ENCODE measurements at regions not wholly inside any gene's neighbourhood (a gene's known extent, or its start where the extent isn't known, plus 50 kb on each side); places are given as distances from the start of the nearest gene placed in this dataset.
"Not testable (repeated sequence)": the region's sequence is repeated elsewhere in the genome, so short reads cannot be mapped to it uniquely, and the experiment has no call there.

GRCh38 chr13:34175551-34175950, 357.6 kb downstream of the RFC3 start:
- Histone ChIP-seq H3K79me2 (ENCODE audit: low read length) (no peaks in the 10 kb centered on the region), H4K20me1 (ENCODE audit: insufficient read depth, low read length) (no peaks in the 10 kb centered on the region), H2AFZ (ENCODE audit: low read depth, low read length) (no peak overlapping the region), H3K4me3 (ENCODE audit: low read length) (no peak overlapping the region), H3K4me2 (ENCODE audit: low read length) (no peak overlapping the region), H3K4me1 (ENCODE audit: low read length) (no peaks in the 10 kb centered on the region), H3K9me3 (ENCODE audit: insufficient read depth, low read length) (no peaks in the 10 kb centered on the region), H3K36me3 (replicated peaks; ENCODE audit: low read depth, low read length) (no peaks in the 10 kb centered on the region), H3K27me3 (ENCODE audit: low read depth, low read length) (no peaks in the 10 kb centered on the region), H3K27ac (ENCODE audit: low read length) (no peak overlapping the region), H3K9ac (ENCODE audit: low read length) (no peak overlapping the region)
- TF ChIP-seq CTCF (IDR thresholded peaks at IDR 0.05; ENCODE audit: low read depth, low read length) (no peak), EZH2phosphoT487 (IDR thresholded peaks at IDR 0.05; ENCODE audit: low read depth) (no peak)

DNA sequence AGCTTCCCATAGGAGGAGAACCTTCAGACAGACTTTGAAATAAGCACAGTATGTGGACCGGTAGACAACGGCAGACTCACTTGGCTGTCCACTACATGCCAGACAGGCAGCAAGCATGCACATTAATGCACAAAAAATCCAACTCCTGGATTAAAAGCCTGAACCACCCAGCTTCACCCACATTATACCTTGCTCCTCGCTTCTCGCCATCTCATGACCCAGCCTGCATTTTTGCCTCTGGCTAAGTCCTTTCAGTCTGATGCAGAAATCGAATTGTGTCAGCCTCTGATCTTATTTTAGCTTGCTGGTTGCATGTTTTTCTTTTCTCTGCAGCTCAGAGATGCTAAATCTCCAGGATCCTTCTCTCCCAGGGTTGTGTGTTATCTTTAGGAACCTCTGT, 358.7 kb downstream of the RFC3 start:
- TF ChIP-seq CTCF (IDR thresholded peaks at IDR 0.05; ENCODE audit: low read depth, low read length) (no peak), EZH2phosphoT487 (IDR thresholded peaks at IDR 0.05; ENCODE audit: low read depth) (no peak)
- Histone ChIP-seq H3K9me3 (ENCODE audit: insufficient read depth, low read length) (no peaks in the 10 kb centered on the region), H3K4me1 (ENCODE audit: low read length) (no peaks in the 10 kb centered on the region)

DNA sequence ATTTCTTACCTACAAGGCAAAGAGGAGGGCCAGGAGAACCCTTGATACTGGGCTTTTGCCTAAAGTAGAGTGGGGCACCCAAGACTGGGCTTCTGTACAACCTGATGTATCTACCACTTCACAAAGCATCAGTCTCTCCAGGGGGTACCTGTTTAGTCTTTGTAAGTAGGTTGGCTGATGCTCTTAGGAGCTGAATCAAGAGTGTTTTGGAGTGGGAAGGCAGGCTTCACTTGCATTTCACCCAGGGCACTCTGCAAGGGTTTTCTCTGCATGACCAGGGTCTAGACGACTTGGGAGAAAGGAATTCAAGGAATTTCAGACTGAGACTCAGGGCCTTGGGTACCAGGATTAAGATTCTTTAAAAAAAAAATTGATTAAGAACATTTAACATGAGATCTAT, 361.5 kb downstream of the RFC3 start:
- Histone ChIP-seq H3K4me1 (ENCODE audit: low read length) (no peaks in the 10 kb centered on the region), H3K9me3 (ENCODE audit: insufficient read depth, low read length) (no peaks in the 10 kb centered on the region), H3K36me3 (replicated peaks; ENCODE audit: low read depth, low read length) (no peaks in the 10 kb centered on the region), H4K20me1 (ENCODE audit: insufficient read depth, low read length) (no peaks in the 10 kb centered on the region), H3K4me2 (ENCODE audit: low read length) (no peak overlapping the region), H3K27ac (ENCODE audit: low read length) (no peak overlapping the region), H3K4me3 (ENCODE audit: low read length) (no peak overlapping the region), H2AFZ (ENCODE audit: low read depth, low read length) (no peak overlapping the region), H3K79me2 (ENCODE audit: low read length) (no peaks in the 10 kb centered on the region), H3K9ac (ENCODE audit: low read length) (no peak overlapping the region), H3K27me3 (ENCODE audit: low read depth, low read length) (no peaks in the 10 kb centered on the region)
- TF ChIP-seq EZH2phosphoT487 (IDR thresholded peaks at IDR 0.05; ENCODE audit: low read depth) (no peak), CTCF (IDR thresholded peaks at IDR 0.05; ENCODE audit: low read depth, low read length) (no peak)

More for the DNA sequence above, 358.7 kb downstream of the RFC3 start:
- no peak overlapping the region for H2AFZ ChIP-seq (ENCODE audit: low read depth, low read length)
- H3K9ac ChIP-seq (ENCODE audit: low read length), result no peak overlapping the region
- no peaks in the 10 kb centered on the region for H4K20me1 ChIP-seq (ENCODE audit: insufficient read depth, low read length)
- no peak overlapping the region for H3K27ac ChIP-seq (ENCODE audit: low read length)
- H3K4me2 ChIP-seq (ENCODE audit: low read length), result no peak overlapping the region
- H3K79me2 ChIP-seq (ENCODE audit: low read length), result no peaks in the 10 kb centered on the region
- H3K36me3 ChIP-seq (replicated peaks; ENCODE audit: low read depth, low read length), result no peaks in the 10 kb centered on the region
- no peak overlapping the region for H3K4me3 ChIP-seq (ENCODE audit: low read length)
- no peaks in the 10 kb centered on the region for H3K27me3 ChIP-seq (ENCODE audit: low read depth, low read length)

DNA sequence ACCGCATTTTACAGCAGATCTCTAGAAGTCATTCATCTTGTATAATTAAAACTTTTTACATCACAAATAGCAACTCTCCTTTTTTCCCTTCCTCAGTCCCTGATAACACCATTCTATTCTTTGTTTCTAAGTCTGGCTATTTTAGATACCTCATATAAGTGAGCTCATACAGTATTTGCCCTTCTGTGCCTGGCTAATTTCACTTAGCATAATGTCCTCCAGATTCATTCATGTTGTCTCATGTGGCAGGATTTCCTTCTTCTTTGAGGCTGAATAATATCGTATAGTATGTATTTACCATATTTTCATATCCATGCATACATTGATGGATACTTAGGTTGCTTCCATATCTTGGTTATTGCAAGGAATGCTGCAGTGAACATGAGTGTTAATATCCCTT, 362.0 kb downstream of the RFC3 start:
- no peak for TF ChIP-seq EZH2phosphoT487 (IDR thresholded peaks at IDR 0.05; ENCODE audit: low read depth)
- TF ChIP-seq CTCF (IDR thresholded peaks at IDR 0.05; ENCODE audit: low read depth, low read length), result no peak
- H3K79me2 ChIP-seq (ENCODE audit: low read length), result no peaks in the 10 kb centered on the region
- no peaks in the 10 kb centered on the region for H3K9me3 ChIP-seq (ENCODE audit: insufficient read depth, low read length)
- H3K27me3 ChIP-seq (ENCODE audit: low read depth, low read length), result no peaks in the 10 kb centered on the region
- no peaks in the 10 kb centered on the region for H3K36me3 ChIP-seq (replicated peaks; ENCODE audit: low read depth, low read length)
- H3K4me2 ChIP-seq (ENCODE audit: low read length), result no peak overlapping the region
- no peaks in the 10 kb centered on the region for H4K20me1 ChIP-seq (ENCODE audit: insufficient read depth, low read length)
- no peak overlapping the region for H3K4me3 ChIP-seq (ENCODE audit: low read length)
- no peak overlapping the region for H3K27ac ChIP-seq (ENCODE audit: low read length)
- H3K4me1 ChIP-seq (ENCODE audit: low read length), result no peaks in the 10 kb centered on the region
- H2AFZ ChIP-seq (ENCODE audit: low read depth, low read length), result no peak overlapping the region
- H3K9ac ChIP-seq (ENCODE audit: low read length), result no peak overlapping the region

GRCh38 chr13:34181256-34181655, 363.3 kb downstream of the RFC3 start:
- not testable (repeated sequence) for H3K27me3 ChIP-seq (ENCODE audit: low read depth, low read length); H3K36me3 ChIP-seq (replicated peaks; ENCODE audit: low read depth, low read length); H3K27ac ChIP-seq (ENCODE audit: low read length); H3K4me1 ChIP-seq (ENCODE audit: low read length); H4K20me1 ChIP-seq (ENCODE audit: insufficient read depth, low read length); H3K79me2 ChIP-seq (ENCODE audit: low read length); H3K4me2 ChIP-seq (ENCODE audit: low read length); H3K4me3 ChIP-seq (ENCODE audit: low read length); H2AFZ ChIP-seq (ENCODE audit: low read depth, low read length); H3K9me3 ChIP-seq (ENCODE audit: insufficient read depth, low read length); H3K9ac ChIP-seq (ENCODE audit: low read length)

Data from OCI-LY3 (cell line).